ENCODE measurements at regions not wholly inside any gene's neighbourhood (a gene's known extent, or its start where the extent isn't known, plus 50 kb on each side); places are given as distances from the start of the nearest gene placed in this dataset.

- Histone ChIP-seq H3K9me3 (ENCODE audit: control insufficient read depth in 4 of 4, low read length in 3 of 4) (no peaks in the 10 kb centered on the region), H3K4me1 (ENCODE audit: control insufficient read depth in 4 of 4, insufficient read depth in 4 of 4, low read length in 3 of 4) (peaks cover 0 to 3% (median under 1%) of the 10 kb centered on the region in 4 donors), H3K4me3 (ENCODE audit: low read depth in 1 of 3, low read length in 3 of 3) (no peak overlapping the region), H3K27me3 (ENCODE audit: control insufficient read depth in 4 of 4, insufficient read depth in 4 of 4, low read length in 3 of 4) (no peaks in the 10 kb centered on the region), H3K36me3 (ENCODE audit: control insufficient read depth in 4 of 4, insufficient read depth in 3 of 4, low read depth in 1 of 4, low read length in 3 of 4) (peaks cover 0 to 6% (median 2%) of the 10 kb centered on the region in 4 donors), H3K27ac (ENCODE audit: low read depth in 1 of 2, low read length in 2 of 2) (no peak overlapping the region), H3K9ac (ENCODE audit: low read depth in 1 of 2, low read length in 2 of 2) (no peak overlapping the region)
- no peak for DNase-seq (ENCODE audit: low spot score)
- 97% methylated on average over 6 of the region's 6 CpGs for WGBS
- TF ChIP-seq MAX (IDR thresholded peaks at IDR 0.05) (no peak), GABPA (IDR thresholded peaks at IDR 0.05 in 1 of 2, conservative IDR thresholded peaks at IDR 0.05 in 1 of 2) (no peak), FOXA2 (IDR thresholded peaks at IDR 0.05) (no peak), REST (IDR thresholded peaks at IDR 0.05) (no peak), RAD21 (IDR thresholded peaks at IDR 0.05) (no peak), ZBTB33 (IDR thresholded peaks at IDR 0.05) (no peak), TAF1 (conservative IDR thresholded peaks at IDR 0.05) (no peak), RXRA (IDR thresholded peaks at IDR 0.05) (no peak), HNF4A (conservative IDR thresholded peaks at IDR 0.05) (no peak), HNF4G (IDR thresholded peaks at IDR 0.05) (no peak), JUND (IDR thresholded peaks at IDR 0.05) (no peak), ATF3 (IDR thresholded peaks at IDR 0.05) (no peak), FOXA1 (IDR thresholded peaks at IDR 0.05) (no peak), YY1 (IDR thresholded peaks at IDR 0.05) (no peak), NR2F2 (IDR thresholded peaks at IDR 0.05) (no peak), SP1 (IDR thresholded peaks at IDR 0.05) (no peak), CTCF (IDR thresholded peaks at IDR 0.05; ENCODE audit: low read depth, low read length, missing input control) (no peak), EGR1 (IDR thresholded peaks at IDR 0.05; ENCODE audit: low read depth in 2 of 2) (no peak)
These were observed 184.6 kb downstream of the SHANK2 start for GRCh38 chr11:71067753-71068152.

All from liver (tissue), 8 donors.